ENCODE measurements at regions not wholly inside any gene's neighbourhood (a gene's known extent, or its start where the extent isn't known, plus 50 kb on each side); places are given as distances from the start of the nearest gene placed in this dataset.
"Not testable (repeated sequence)": the region's sequence is repeated elsewhere in the genome, so short reads cannot be mapped to it uniquely, and the experiment has no call there.

DNA sequence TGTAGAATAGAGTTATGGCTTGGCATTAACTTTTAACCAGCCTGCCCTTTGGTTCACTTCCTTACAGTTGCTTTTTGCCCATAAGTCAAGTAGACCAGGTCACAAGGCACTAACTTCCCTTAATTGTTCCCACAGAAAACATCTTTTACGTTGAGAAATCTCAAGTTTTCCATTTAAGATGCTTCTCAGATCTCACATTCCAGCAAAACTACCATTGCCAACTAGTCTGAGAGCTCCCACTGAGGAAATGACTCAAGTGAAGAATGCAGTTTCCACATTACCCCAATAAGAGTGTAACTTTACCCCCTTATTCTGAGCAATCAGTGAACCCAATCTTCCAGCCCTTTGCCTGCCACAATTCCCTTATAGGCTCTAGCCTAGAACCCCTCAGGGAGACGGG lies 502.2 kb upstream of the OLFM3 start:
- TF ChIP-seq, protein P1, sequence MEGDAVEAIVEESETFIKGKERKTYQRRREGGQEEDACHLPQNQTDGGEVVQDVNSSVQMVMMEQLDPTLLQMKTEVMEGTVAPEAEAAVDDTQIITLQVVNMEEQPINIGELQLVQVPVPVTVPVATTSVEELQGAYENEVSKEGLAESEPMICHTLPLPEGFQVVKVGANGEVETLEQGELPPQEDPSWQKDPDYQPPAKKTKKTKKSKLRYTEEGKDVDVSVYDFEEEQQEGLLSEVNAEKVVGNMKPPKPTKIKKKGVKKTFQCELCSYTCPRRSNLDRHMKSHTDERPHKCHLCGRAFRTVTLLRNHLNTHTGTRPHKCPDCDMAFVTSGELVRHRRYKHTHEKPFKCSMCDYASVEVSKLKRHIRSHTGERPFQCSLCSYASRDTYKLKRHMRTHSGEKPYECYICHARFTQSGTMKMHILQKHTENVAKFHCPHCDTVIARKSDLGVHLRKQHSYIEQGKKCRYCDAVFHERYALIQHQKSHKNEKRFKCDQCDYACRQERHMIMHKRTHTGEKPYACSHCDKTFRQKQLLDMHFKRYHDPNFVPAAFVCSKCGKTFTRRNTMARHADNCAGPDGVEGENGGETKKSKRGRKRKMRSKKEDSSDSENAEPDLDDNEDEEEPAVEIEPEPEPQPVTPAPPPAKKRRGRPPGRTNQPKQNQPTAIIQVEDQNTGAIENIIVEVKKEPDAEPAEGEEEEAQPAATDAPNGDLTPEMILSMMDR (IDR thresholded peaks at IDR 0.05; ENCODE audit: low read length, missing control alignments), result no peak
- H3K4me3 ChIP-seq (replicated peaks; ENCODE audit: low read depth, low read length), result no peak overlapping the region
- DNase-seq (ENCODE audit: low read depth), result no peak

DNA sequence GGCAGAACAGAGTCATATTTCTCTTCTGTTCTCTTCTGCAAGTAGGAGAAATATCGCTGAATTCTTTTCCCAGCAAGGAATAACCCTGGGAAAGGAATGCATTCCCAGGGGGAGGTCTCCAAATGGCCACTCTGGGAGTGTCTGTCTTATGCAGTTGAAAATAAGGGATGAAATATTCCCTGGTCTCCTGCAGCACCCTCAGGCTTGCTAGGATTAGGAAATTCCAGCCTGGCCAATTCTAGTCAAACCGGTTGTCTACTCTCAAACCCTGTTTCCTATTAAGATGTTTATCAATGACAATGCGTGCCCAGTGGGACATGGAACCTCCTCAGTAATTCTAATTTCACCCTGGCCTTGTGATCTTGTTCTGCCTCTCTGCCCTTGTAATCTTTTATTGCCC lies 501.1 kb upstream of the OLFM3 start:
- not testable (repeated sequence) for H3K4me3 ChIP-seq (replicated peaks; ENCODE audit: low read depth, low read length); DNase-seq (ENCODE audit: low read depth)

DNA sequence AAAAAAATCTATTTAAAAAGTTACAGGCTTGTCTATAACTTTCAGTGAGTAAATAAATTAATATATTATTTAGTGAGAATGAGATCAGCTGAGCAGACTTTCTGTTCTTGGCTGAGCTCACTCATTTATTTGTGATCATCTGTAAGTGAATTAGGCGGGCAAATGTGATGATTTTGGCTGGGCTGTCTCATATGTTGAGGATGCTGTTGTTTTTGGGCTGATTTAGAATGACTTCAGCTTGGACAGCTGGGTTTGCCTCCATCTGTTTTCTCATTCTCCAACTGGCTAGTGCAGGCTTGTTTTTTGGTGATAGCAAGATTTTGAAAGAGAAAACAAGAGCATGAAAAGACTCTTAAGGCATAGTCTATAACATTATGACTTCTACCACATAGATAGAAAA lies 475.8 kb upstream of the OLFM3 start:
- no peak for DNase-seq (ENCODE audit: low read depth)
- TF ChIP-seq, protein P1 (IDR thresholded peaks at IDR 0.05; ENCODE audit: low read length, missing control alignments), result no peak
- no peak overlapping the region for H3K4me3 ChIP-seq (replicated peaks; ENCODE audit: low read depth, low read length)

DNA sequence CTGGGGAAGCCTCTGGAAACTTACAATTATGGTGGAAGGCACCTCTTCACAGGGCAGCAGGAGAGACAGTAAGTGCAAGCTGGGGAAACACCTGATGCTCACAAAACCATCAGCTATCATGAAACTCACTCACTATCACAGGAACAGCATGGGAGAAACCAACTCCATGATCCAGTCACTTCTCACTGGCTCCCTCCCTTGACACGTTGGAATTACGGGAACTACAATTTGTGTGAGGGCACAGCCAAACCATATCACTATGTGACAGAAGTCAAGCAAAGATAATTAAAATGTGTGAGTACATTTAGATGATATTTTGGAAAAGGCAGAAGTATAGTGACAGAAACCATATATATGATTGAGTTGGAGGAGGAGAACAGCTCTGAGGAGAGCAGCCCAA lies 474.0 kb upstream of the OLFM3 start:
- TF ChIP-seq, protein P1 (IDR thresholded peaks at IDR 0.05; ENCODE audit: low read length, missing control alignments), result no peak
- DNase-seq (ENCODE audit: low read depth), result no peak
- H3K4me3 ChIP-seq (replicated peaks; ENCODE audit: low read depth, low read length), result no peak overlapping the region

DNA sequence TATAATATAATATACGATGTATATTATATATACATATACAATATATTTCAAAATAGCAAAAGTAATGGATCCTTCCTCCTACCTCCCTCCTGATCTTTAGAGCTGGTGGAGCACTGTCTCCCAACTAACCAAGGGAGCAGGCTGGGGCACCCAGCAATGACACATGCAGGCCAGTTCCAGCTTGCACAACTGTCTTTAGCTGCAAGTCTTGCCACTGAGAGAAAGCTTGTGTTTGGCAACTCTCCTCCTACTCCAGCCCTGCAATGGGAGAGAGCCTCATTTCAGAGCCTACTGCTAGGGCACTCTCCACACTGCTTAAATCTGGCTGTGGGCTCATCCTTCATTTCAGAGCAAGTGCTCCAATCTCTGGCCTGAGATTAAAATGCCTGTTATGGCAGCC lies 469.8 kb upstream of the OLFM3 start:
- TF ChIP-seq, protein P1 (IDR thresholded peaks at IDR 0.05; ENCODE audit: low read length, missing control alignments), result no peak
- no peak for DNase-seq (ENCODE audit: low read depth)

DNA sequence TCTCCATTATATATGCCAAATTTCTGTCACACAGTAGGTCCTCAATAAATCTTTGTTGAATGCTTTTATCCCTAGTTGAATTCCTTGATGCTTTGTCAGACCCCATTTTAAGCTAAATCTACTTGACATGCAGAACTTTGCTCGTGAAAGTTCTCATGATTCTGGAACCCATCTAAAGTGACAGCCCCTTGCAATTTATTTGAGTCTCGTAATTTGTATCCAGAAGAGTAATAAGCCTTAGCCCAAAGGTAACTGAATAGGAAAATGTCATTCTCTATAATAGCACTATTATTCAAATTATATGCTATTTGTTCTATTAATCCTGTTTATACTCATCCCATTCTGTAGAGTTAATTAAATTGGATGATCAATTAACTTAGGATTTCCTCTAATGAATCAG lies 466.6 kb upstream of the OLFM3 start:
- H3K4me3 ChIP-seq (replicated peaks; ENCODE audit: low read depth, low read length), result no peak overlapping the region
- no peak for DNase-seq (ENCODE audit: low read depth)
- TF ChIP-seq, protein P1 (IDR thresholded peaks at IDR 0.05; ENCODE audit: low read length, missing control alignments), result no peak

More for the DNA sequence above, 469.8 kb upstream of the OLFM3 start:
- H3K4me3 ChIP-seq (replicated peaks; ENCODE audit: low read depth, low read length), result no peak overlapping the region

DNA sequence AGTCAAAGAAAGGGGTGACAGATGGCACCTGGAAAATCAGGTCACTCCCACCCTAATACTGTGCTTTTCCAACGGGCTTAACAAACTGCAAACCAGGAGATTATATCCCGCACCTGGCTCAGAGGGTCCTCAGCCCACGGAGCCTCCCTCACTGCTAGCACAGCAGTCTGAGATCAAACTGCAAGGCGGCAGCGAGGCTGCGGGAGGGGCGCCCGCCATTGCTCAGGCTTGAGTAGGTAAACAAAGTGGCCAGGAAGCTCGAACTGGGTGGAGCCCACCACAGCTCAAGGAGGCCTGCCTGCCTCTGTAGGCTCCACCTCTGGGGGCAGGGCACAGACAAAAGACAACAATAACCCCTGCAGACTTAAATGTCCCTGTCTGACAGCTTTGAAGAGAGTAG lies 445.6 kb upstream of the OLFM3 start:
- not testable (repeated sequence) for H3K4me3 ChIP-seq (replicated peaks; ENCODE audit: low read depth, low read length); DNase-seq (ENCODE audit: low read depth)

DNA sequence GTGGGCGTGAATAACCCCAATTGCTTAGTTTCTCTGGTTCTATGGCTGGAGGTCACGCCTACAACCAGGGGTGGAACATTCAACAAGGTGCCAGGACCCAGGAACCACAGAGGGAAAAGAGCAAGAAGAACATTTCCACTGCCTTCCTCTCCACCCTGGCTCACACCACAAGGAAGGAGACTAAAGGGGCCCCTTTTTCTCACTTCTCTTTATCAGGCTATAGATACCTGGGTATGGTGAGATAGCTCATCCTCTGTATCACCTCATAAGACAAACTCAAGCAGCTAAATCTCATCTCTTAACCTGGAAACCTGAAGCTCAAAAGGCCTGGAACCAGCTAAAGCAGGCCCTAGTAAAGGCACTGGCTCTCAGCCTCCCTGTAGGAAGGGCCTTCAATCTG lies 438.8 kb upstream of the OLFM3 start:
- DNase-seq (ENCODE audit: low read depth), result no peak
- TF ChIP-seq, protein P1 (IDR thresholded peaks at IDR 0.05; ENCODE audit: low read length, missing control alignments), result no peak
- H3K4me3 ChIP-seq (replicated peaks; ENCODE audit: low read depth, low read length), result no peak overlapping the region

Data from fibroblast of pulmonary artery (primary cell).